Small intestine (tissue), 7 donors: ENCODE measurements at regions not wholly inside any gene's neighbourhood (a gene's known extent, or its start where the extent isn't known, plus 50 kb on each side); places are given as distances from the start of the nearest gene placed in this dataset.
"Not testable (repeated sequence)": the region's sequence is repeated elsewhere in the genome, so short reads cannot be mapped to it uniquely, and the experiment has no call there.

Experiments
- DNase-seq, 2 donors: peaks; one replicate each; pipeline versions ENCODE4 v3.0.0 to v3.0.0-alpha.2; 2013
- FAIRE-seq: peaks from 2 replicates; lab custom pipeline; 2012; peaks lifted over from hg19 to GRCh38; lab: Jason Lieb, UNC
- H3K27ac ChIP-seq, 3 donors: one replicate each; pipeline ENCODE4 v1.5.1; 2013; ENCODE audit warnings: low read length in 2 of 3, mild to moderate bottlenecking in 2 of 3, control low read depth in 1 of 3, inconsistent platforms in 1 of 3, low read depth in 1 of 3, moderate library complexity in 1 of 3
- H3K27me3 ChIP-seq, 3 donors: one replicate each; pipeline ENCODE4 v1.6.1; 2013; ENCODE audit warnings: low read length in 3 of 3, inconsistent platforms in 1 of 3; ENCODE audit not compliant: control insufficient read depth in 3 of 3, insufficient read depth in 3 of 3
- H3K36me3 ChIP-seq, 3 donors: one replicate each; pipeline ENCODE4 v1.6.1; 2013; ENCODE audit warnings: low read length in 3 of 3, inconsistent platforms in 1 of 3, low read depth in 1 of 3, mild to moderate bottlenecking in 1 of 3, moderate library complexity in 1 of 3; ENCODE audit not compliant: control insufficient read depth in 3 of 3, insufficient read depth in 2 of 3
- H3K4me1 ChIP-seq, 3 donors: one replicate each; pipeline ENCODE4 v1.6.1; 2013; ENCODE audit warnings: low read length in 2 of 3, inconsistent platforms in 1 of 3, low read depth in 1 of 3, mild to moderate bottlenecking in 1 of 3, moderate library complexity in 1 of 3; ENCODE audit not compliant: control insufficient read depth in 3 of 3, insufficient read depth in 2 of 3
- H3K4me3 ChIP-seq, 3 donors: one replicate each; pipeline ENCODE4 v1.5.1; 2013; ENCODE audit warnings: low read length in 3 of 3, control low read depth in 1 of 3, inconsistent platforms in 1 of 3, low read depth in 1 of 3, mild to moderate bottlenecking in 1 of 3, moderate library complexity in 1 of 3
- H3K9me3 ChIP-seq, 2 donors: one replicate each; pipeline ENCODE4 v1.6.1; 2013; ENCODE audit warnings: low read depth in 1 of 2, low read length in 1 of 2; ENCODE audit not compliant: control insufficient read depth in 2 of 2, insufficient read depth in 1 of 2
- WGBS, 3 donors: extraction: QIAGEN DNeasy Blood & Tissue Kit; methylation state at CpG; one replicate each; pipeline ENCODE4 v1.1.7; 2013; 5-methylcytosine and 5-hydroxymethylcytosine counted together
- donor health status: healthy with polysubstance abuse.
- donor health status: control.
- donor health status: control.
- donor health status: Bipolar disorder and iron deficiency.
- donor health status: healthy.

GRCh38 chr4:55004831-55005230, 120.6 kb downstream of the KDR start:
- no peak overlapping the region for H3K27ac ChIP-seq
- no peaks in the 10 kb centered on the region for H3K9me3 ChIP-seq
- WGBS, 3 donors = 32 to 67% (median 57%) methylated on average over 1 of the region's 1 CpG
- FAIRE-seq = no peak
- no peaks in the 10 kb centered on the region for H3K36me3 ChIP-seq
- no peak overlapping the region for H3K4me3 ChIP-seq
- DNase-seq = no peak
- H3K4me1 ChIP-seq = no peaks in the 10 kb centered on the region
- H3K27me3 ChIP-seq = peaks cover 0 to 3% (median 0%) of the 10 kb centered on the region in 3 donors

- 57 to 75% (median 64%) methylated on average over 1 of the region's 1 CpG for WGBS, 3 donors
- DNase-seq (no peak), FAIRE-seq (no peak)
Measured at GRCh38 chr4:55002431-55002830, 123.0 kb downstream of the KDR start.

GRCh38 chr4:55001538-55001937, 123.9 kb downstream of the KDR start:
- 63 to 70% (median 67%) methylated on average over 1 of the region's 1 CpG for WGBS, 3 donors
- no peaks in the 10 kb centered on the region for H3K36me3 ChIP-seq
- no peak for FAIRE-seq

More at GRCh38 chr4:55002431-55002830, 123.0 kb downstream of the KDR start:
- Histone ChIP-seq H3K9me3 (no peaks in the 10 kb centered on the region), H3K36me3 (no peaks in the 10 kb centered on the region), H3K27ac (no peak overlapping the region), H3K27me3 (peaks cover 0 to 3% (median 0%) of the 10 kb centered on the region in 3 donors), H3K4me3 (no peak overlapping the region), H3K4me1 (no peaks in the 10 kb centered on the region)

GRCh38 chr4:54999003-54999402, 126.4 kb downstream of the KDR start:
- H3K27ac ChIP-seq = no peak overlapping the region
- H3K4me3 ChIP-seq = no peak overlapping the region
- peaks cover 0 to 3% (median 0%) of the 10 kb centered on the region in 3 donors for H3K27me3 ChIP-seq
- no peaks in the 10 kb centered on the region for H3K36me3 ChIP-seq
- DNase-seq (no peak), FAIRE-seq (no peak)
- H3K4me1 ChIP-seq = no peaks in the 10 kb centered on the region
- H3K9me3 ChIP-seq = no peaks in the 10 kb centered on the region

More at GRCh38 chr4:55001538-55001937, 123.9 kb downstream of the KDR start:
- Histone ChIP-seq H3K4me3 (no peak overlapping the region), H3K9me3 (no peaks in the 10 kb centered on the region), H3K27me3 (peaks cover 0 to 3% (median 0%) of the 10 kb centered on the region in 3 donors), H3K27ac (no peak overlapping the region), H3K4me1 (no peaks in the 10 kb centered on the region)
- no peak for DNase-seq

- H3K9me3 ChIP-seq, DNase-seq, H3K4me1 ChIP-seq, H3K27me3 ChIP-seq, H3K4me3 ChIP-seq, H3K27ac ChIP-seq, FAIRE-seq, H3K36me3 ChIP-seq: not testable (repeated sequence)
- WGBS, 3 donors = 91 to 93% (median 92%) methylated on average over 24 to 28 of the region's 28 CpGs
Measured at GRCh38 chr4:54993473-54994026, 131.8 kb downstream of the KDR start.

- DNase-seq (no peak), FAIRE-seq (no peak)
- Histone ChIP-seq H3K4me3 (no peak overlapping the region), H3K9me3 (peaks cover 0 to 5% of the 10 kb centered on the region in 2 donors), H3K36me3 (no peaks in the 10 kb centered on the region), H3K4me1 (no peaks in the 10 kb centered on the region), H3K27ac (no peak overlapping the region), H3K27me3 (no peaks in the 10 kb centered on the region)
- WGBS, 3 donors = 54 to 68% (median 67%) methylated on average over 1 of the region's 1 CpG
Measured at GRCh38 chr4:54992266-54992665, 133.1 kb downstream of the KDR start.

- Histone ChIP-seq H3K9me3 (peaks cover 0 to 18% of the 10 kb centered on the region in 2 donors), H3K36me3 (no peaks in the 10 kb centered on the region), H3K4me3 (no peak overlapping the region), H3K27me3 (no peaks in the 10 kb centered on the region), H3K4me1 (no peaks in the 10 kb centered on the region), H3K27ac (no peak overlapping the region)
- DNase-seq (no peak), FAIRE-seq (no peak)
Measured at GRCh38 chr4:54988655-54989054, 136.7 kb downstream of the KDR start.

GRCh38 chr4:54986095-54986846, 139.1 kb downstream of the KDR start:
- Histone ChIP-seq H3K9me3 (peaks cover 0 to 18% of the 10 kb centered on the region in 2 donors), H3K27me3 (no peaks in the 10 kb centered on the region), H3K36me3 (no peaks in the 10 kb centered on the region), H3K27ac (no peak overlapping the region), H3K4me3 (no peak overlapping the region), H3K4me1 (no peaks in the 10 kb centered on the region)
- 63 to 69% (median 65%) methylated on average over 5 of the region's 5 CpGs for WGBS, 3 donors
- no peak for DNase-seq
- FAIRE-seq = no peak
